ENCODE measurements at regions not wholly inside any gene's neighbourhood (a gene's known extent, or its start where the extent isn't known, plus 50 kb on each side); places are given as distances from the start of the nearest gene placed in this dataset.

GRCh38 chr2:12126318-12126717, 379.9 kb downstream of the LPIN1 start:
- no peak for DNase-seq

- no peak for DNase-seq
Measured at GRCh38 chr2:12127638-12128037, 381.2 kb downstream of the LPIN1 start.

DNA sequence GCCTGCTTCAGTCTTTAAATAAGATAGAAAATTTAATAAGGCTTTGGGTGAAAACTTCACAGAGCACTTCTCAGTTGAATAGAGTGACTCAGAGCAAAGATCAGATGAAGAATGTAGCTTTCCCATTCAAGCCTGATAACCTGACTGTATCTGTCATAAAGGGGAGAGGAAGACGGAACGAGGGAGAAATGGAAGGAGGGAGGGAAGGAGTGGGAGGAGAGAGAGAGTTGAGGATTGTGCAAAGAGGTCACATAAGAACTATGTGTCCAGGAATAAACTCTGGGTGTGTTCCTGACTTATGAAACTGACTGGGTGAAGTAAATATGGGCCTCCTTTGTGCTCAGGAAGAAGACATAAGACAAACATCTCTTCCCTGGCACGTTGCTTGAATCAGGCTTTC, 385.5 kb downstream of the LPIN1 start:
- DNase-seq, result no peak

DNA sequence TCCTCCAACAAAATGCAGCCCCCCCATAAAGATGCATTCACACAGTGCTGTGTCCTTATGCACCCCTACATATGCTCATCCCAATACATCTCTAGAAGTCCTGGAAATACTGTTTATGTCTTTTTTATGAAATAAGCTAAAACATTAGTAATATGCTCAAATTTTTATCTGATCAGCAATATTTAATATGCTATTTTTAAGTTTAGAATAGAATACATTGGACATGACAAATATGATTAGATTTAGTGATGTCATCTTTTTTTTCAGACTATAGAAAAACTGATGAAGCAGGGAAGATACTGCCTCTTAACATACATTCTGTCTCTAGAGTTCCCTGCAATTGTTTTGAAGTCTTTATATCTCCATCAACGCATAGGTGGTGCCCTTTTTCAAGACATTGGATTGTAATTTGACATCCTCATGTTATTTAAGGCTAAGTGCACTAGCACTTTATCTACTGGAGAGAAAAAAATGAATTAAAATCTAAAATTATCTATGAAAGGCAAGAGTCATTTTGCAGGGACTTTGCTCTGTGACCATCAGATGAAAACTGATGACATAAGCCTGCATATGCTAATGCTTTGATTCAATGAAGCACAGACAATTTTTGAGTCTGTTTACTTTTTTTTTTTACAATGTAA, 395.3 kb downstream of the LPIN1 start:
- DNase-seq, result no peak

DNA sequence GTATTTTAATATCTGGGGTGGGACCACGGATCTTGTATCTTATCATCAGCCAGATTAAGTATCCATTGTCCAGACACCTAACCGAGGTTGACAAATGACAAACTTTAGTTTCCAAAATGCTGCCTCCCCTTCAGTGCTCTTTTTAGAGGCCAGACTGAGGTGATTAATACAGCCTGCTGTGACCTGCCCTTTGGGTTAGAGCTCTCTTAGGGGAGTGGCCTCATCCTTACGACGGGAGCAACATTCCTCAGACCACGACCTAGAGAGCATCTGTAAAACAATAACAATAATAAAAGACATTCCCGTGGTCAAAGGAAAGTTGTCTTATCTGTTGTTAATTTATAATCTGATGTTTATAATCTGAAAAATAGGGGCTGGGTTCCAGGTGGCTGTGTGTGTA, 405.3 kb downstream of the LPIN1 start:
- DNase-seq, result no peak

DNA sequence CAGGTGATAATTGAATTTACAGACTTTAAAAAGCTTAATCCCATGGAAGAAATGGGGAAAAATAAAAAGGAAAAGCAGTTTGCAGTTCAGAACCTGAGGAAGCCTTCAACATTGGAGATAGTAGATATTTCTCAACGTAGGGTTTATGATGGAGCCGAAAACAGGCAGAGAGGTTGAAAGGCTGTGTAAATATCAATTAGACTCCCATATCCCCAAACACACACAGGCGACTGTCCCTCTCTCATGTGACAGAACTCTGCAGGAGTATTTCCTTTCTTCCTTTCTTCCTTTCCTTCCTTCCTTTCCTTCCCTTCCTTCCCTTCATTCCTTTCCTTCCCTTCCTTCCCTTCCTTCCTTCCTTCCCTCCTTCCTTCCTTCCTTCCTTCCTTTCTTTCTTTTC, 406.5 kb downstream of the LPIN1 start:
- no peak for DNase-seq

DNA sequence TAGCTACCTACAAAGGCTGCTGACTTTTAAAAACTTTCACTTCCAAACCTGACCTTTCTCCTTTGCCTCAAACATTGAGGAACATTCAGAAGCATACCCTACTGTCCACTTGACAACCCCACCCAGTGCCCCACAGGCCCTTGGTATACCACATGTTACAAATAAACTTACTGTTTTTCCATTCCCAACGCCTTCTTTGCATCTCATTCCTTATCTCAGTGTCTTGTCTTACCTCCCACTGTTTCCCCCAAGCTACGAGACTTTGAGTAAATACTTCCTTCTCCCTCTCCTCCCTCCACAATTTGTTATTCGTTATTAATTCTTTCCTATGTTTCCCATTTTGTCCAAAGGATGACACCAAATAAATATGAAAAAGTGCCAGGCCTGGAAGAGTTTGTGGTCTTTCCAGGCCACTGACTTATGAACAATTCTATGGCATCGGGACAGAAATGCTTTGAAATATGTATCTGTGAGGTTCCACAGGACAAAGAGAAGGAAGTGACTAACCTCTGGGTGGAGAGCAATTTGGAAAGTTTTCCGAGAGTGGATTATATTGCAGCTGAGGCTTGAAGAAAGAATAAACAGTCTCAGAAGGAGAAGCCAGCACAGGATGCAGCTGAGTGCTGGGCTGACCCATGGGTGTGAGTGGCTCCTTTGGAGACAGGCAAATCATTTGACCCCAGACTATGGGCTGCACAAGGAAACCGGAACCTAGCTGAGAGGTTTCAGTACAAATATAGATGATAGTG, 409.0 kb downstream of the LPIN1 start:
- no peak for DNase-seq

DNA sequence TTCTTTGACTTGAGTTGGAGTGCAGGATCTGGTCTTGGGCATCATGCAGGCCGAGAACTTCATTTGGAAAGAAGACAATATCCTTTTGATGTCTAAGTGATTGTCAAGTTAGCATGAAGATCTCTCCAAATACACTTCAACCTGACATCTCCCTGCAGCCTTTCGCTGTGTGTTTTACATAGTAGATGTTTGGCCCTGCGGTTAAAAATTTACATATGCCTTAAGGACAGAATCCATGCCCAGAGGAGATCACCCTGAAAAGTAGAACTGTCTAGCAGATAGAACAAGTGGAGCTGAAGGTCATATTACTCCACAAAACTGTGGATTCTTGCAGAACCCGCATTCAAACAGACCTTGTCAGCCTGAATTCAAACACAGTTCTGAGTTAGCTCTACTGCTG, 409.9 kb downstream of the LPIN1 start:
- DNase-seq, result no peak

GRCh38 chr2:12161085-12161484, 414.7 kb downstream of the LPIN1 start:
- DNase-seq, result no peak

GRCh38 chr2:12162269-12163247, 416.1 kb downstream of the LPIN1 start:
- no peak for DNase-seq

DNA sequence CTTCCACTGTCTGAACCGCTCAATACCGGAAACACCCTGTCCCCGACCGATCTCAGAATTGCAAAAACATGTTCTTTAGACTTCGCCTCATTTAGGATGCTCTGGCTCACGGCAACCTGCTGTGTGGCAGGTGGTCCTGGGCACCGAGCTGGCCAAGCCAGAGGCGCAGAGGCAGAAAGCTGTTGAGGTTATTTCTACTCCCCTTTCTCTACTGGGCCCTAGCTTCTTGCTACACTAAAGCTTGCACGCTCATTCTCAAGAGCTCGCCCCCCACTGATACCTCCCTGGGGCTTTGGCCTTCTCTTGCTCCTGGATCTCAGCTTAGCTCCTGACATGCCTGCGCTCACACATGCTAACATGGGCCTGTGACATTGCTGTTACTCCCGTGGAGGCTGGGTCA, 417.4 kb downstream of the LPIN1 start:
- DNase-seq, result no peak

DNA sequence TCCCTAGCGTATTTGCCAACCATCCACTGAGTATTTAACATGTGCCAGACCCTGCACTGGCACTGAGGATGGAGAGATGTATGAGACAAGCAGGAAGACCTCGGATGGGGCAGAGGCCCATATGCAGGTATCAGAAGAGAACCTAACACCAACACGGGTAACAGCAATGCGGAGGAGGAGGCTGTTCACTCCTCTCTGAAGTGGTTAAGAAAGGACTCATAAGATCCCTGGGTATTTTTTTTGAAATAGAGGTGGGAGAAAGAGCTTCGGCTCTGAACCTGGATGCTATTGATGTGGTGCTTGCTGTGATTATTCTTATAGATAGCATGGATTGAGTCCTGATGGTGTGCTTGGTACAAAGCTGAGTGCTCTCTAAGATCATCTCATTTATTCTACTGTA, 418.3 kb downstream of the LPIN1 start:
- DNase-seq, result no peak

- no peak for DNase-seq
Measured at GRCh38 chr2:12167525-12168317, 421.3 kb downstream of the LPIN1 start.

GRCh38 chr2:12168354-12168753, 421.9 kb downstream of the LPIN1 start:
- no peak for DNase-seq

- DNase-seq, result no peak
Measured at GRCh38 chr2:12168791-12169388, 422.5 kb downstream of the LPIN1 start.

GRCh38 chr2:12169721-12170120, 423.3 kb downstream of the LPIN1 start:
- no peak for DNase-seq

- DNase-seq, result no peak
Measured at GRCh38 chr2:12170121-12170520, 423.7 kb downstream of the LPIN1 start.

GRCh38 chr2:12173271-12173942, 427.0 kb downstream of the LPIN1 start:
- no peak for DNase-seq

DNA sequence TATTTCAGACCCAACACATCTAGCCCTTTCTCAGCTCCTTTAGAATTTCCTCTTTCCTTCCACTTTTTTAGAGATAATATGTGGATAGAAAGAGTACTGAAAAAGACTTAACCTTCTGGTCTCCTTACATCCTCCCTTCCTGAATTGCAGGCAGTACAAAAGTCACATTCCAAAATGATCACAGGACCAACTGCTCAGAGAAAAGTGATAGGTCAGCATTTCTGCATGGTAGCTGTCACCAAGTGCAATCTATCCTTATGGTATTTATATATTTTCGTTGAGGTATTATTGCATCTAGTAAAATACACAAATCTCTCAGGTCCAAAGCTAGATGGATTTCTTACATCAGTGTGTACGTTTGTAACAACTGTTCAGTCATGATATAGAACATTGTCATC, 427.5 kb downstream of the LPIN1 start:
- no peak for DNase-seq

DNA sequence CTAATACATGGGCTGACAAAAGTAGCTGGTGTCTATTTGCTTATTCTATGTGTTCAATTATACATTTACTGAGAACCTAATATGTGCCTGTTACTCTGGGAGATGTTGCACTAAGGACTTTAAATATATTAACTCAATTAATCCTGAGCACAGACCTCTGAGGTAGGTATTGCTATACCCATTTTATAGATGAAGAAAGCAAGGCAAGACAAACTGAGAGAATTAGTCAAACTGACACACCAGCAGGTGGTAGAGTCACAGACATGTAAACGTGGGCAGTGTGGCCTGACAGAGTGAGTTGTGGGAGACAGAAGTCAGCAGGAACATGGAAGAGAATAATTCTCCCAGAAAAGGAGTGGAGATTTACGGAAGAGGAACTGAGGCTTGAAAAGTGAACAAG, 428.9 kb downstream of the LPIN1 start:
- no peak for DNase-seq

DNA sequence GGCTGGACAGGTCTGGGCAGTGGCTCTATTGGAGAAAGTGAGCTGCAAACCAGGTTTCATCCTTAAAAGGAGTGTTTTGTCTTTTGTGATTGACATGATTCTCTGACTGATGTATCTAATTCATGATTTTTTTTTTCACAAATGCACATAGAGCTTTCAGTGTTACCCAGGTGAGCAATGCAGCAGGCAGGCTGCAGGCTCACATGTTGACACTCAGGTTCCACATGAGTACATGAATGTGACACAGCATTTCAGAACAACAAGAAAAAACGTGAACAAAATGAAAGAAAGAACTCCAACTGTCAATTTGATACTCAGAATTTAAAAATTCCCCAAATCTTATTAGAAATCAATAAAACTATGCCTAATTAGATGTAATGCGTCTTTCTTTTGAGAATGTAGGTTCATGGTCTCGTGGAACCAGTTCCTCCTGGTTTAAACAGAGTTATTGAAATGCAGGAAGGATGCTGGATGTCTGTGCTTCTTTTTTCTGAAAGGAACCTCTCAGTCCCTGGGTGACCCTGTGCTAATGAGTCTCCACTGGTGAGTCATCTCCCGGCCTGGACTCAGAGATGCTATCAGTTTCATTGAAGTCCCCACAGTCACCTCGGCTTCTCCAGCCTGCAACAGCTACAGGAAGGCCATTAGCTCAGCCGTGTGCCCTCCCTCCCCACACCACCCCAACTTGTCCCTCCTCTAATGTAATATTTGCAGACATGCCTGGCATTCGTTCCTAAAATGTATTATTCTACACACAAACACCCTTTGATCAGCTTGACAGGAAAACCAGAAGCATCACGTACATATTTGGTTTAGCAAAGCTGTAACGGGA, 430.4 kb downstream of the LPIN1 start:
- DNase-seq, result no peak

All from activated CD8-positive, alpha-beta memory T cell treated with anti-CD3 and anti-CD28 coated beads, Interleukin-2, amount 50 U/mL, for 4 hours (primary cell).